Loucy (cell line): ENCODE measurements at regions not wholly inside any gene's neighbourhood (a gene's known extent, or its start where the extent isn't known, plus 50 kb on each side); places are given as distances from the start of the nearest gene placed in this dataset.

ENCODE experiments used
- CTCF ChIP-seq: fragments of 200-600 bp; sonication (generic); conservative IDR thresholded peaks from 2 replicates; pipeline ENCODE4 v1.5.1; 2014; ENCODE audit warnings: mild to moderate bottlenecking, antibody characterized with exemption, low read length
- EZH2phosphoT487 ChIP-seq: fragments of 200-600 bp; IDR thresholded peaks from 2 replicates; pipeline ENCODE4 v1.6.1; 2018; ENCODE audit warnings: antibody characterized with exemption, mild to moderate bottlenecking, moderate library complexity, borderline replicate concordance

DNA sequence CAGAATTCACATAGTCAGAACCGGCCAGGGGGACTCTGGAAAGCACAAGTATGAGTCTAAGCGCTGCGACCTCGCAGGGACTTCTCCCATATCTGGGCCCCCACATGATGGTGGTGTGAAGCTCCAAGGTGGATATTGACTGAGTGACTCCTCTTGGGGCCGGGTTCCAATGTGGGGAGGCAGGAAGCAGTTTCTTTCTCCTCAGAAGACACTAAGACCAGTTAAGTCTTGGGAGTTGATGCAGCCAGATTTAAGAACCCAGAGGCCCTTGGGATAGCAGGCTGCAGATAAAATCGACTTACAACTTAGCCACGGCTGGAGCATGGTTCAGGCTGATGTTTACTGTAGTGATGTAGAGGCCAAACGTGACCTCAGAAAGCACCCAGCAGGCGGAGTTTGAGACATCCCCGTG, 55.4 kb upstream of the KLF13 start:
- TF ChIP-seq CTCF: no peak
- no peak for TF ChIP-seq EZH2phosphoT487
